ENCODE measurements at regions not wholly inside any gene's neighbourhood (a gene's known extent, or its start where the extent isn't known, plus 50 kb on each side); places are given as distances from the start of the nearest gene placed in this dataset.

GRCh38 chr9:81473708-81474107 lies 215.6 kb downstream of the TLE1 start:
- Histone ChIP-seq H3K79me2 (ENCODE audit: low read depth) (no peaks in the 10 kb centered on the region), H3K36me3 (ENCODE audit: low read depth) (no peaks in the 10 kb centered on the region), H3K4me3 (no peak overlapping the region), H3K9me2 (ENCODE audit: insufficient read depth) (no peaks in the 10 kb centered on the region), H3K4me1 (replicated peaks; ENCODE audit: insufficient read depth) (no peaks in the 10 kb centered on the region), H3K27ac (no peak overlapping the region), H3F3A (ENCODE audit: insufficient read depth, low read depth) (no peaks in the 10 kb centered on the region), H3K4me2 (no peak overlapping the region), H3K27me3 (ENCODE audit: insufficient read depth, low read depth) (no peaks in the 10 kb centered on the region), H3K9me3 (ENCODE audit: insufficient read depth, low read depth) (no peaks in the 10 kb centered on the region), H2AFZ (no peak overlapping the region), H4K20me1 (ENCODE audit: insufficient read depth) (no peaks in the 10 kb centered on the region)
- BruUV-seq (replicated peaks): no TSS peak
- DNase-seq: no peak
- TF ChIP-seq EZH2 (IDR thresholded peaks at IDR 0.05; ENCODE audit: low read depth): no peak
- TF ChIP-seq CTCF (conservative IDR thresholded peaks at IDR 0.05): no peak
- intact Hi-C loops (cut with micrococcal nuclease; ENCODE audit: unreplicated experiment): no loop called here
- POLR2A ChIA-PET (ENCODE audit: unreplicated experiment): no interaction called here
- CTCF ChIA-PET: no interaction called here

- H3K27ac ChIP-seq: no peak overlapping the region
- no peak overlapping the region for H2AFZ ChIP-seq
- no peaks in the 10 kb centered on the region for H3K27me3 ChIP-seq (ENCODE audit: insufficient read depth, low read depth)
- no peaks in the 10 kb centered on the region for H4K20me1 ChIP-seq (ENCODE audit: insufficient read depth)
- H3K9me3 ChIP-seq (ENCODE audit: insufficient read depth, low read depth): no peaks in the 10 kb centered on the region
- TF ChIP-seq CTCF (conservative IDR thresholded peaks at IDR 0.05) (no peak), EZH2 (IDR thresholded peaks at IDR 0.05; ENCODE audit: low read depth) (no peak)
- H3K4me1 ChIP-seq (replicated peaks; ENCODE audit: insufficient read depth): no peaks in the 10 kb centered on the region
- no TSS peak for BruUV-seq (replicated peaks)
- no peak overlapping the region for H3K4me2 ChIP-seq
- CTCF ChIA-PET: no interaction called here
- no peaks in the 10 kb centered on the region for H3K79me2 ChIP-seq (ENCODE audit: low read depth)
- H3K4me3 ChIP-seq: no peak overlapping the region
- no peak for DNase-seq
- H3K9me2 ChIP-seq (ENCODE audit: insufficient read depth): no peaks in the 10 kb centered on the region
- no peaks in the 10 kb centered on the region for H3F3A ChIP-seq (ENCODE audit: insufficient read depth, low read depth)
- H3K36me3 ChIP-seq (ENCODE audit: low read depth): no peaks in the 10 kb centered on the region
- intact Hi-C loops (cut with micrococcal nuclease; ENCODE audit: unreplicated experiment): no loop called here
- POLR2A ChIA-PET (ENCODE audit: unreplicated experiment): interaction anchor here (0.5 kb wide), 1 partner anchor 71 kb away, joined by 3 read pairs; no protein-coding TSS in a partner anchor
Measured at GRCh38 chr9:81473206-81473605, 216.1 kb downstream of the TLE1 start.

GRCh38 chr9:81472701-81473100 lies 216.6 kb downstream of the TLE1 start:
- Histone ChIP-seq H3K79me2 (ENCODE audit: low read depth) (no peaks in the 10 kb centered on the region), H3K9me2 (ENCODE audit: insufficient read depth) (no peaks in the 10 kb centered on the region), H3K4me2 (no peak overlapping the region), H3K4me3 (no peak overlapping the region), H3K27ac (no peak overlapping the region), H3K36me3 (ENCODE audit: low read depth) (no peaks in the 10 kb centered on the region), H2AFZ (no peak overlapping the region), H4K20me1 (ENCODE audit: insufficient read depth) (no peaks in the 10 kb centered on the region), H3K4me1 (replicated peaks; ENCODE audit: insufficient read depth) (no peaks in the 10 kb centered on the region), H3K9me3 (ENCODE audit: insufficient read depth, low read depth) (no peaks in the 10 kb centered on the region), H3K27me3 (ENCODE audit: insufficient read depth, low read depth) (no peaks in the 10 kb centered on the region), H3F3A (ENCODE audit: insufficient read depth, low read depth) (no peaks in the 10 kb centered on the region)
- DNase-seq: no peak
- CTCF ChIA-PET: no interaction called here
- intact Hi-C loops (cut with micrococcal nuclease; ENCODE audit: unreplicated experiment): no loop called here
- TF ChIP-seq CTCF (conservative IDR thresholded peaks at IDR 0.05): no peak
- no TSS peak for BruUV-seq (replicated peaks)
- POLR2A ChIA-PET (ENCODE audit: unreplicated experiment): no interaction called here
